Testis (tissue), 2 donors: ENCODE measurements at regions not wholly inside any gene's neighbourhood (a gene's known extent, or its start where the extent isn't known, plus 50 kb on each side); places are given as distances from the start of the nearest gene placed in this dataset.
"Not testable (repeated sequence)": the region's sequence is repeated elsewhere in the genome, so short reads cannot be mapped to it uniquely, and the experiment has no call there.

ENCODE experiments used
- CTCF ChIP-seq, 3 experiments: fragments of 450-650 bp in 2 of 3; fragments of 200-600 bp in 1 of 3; sonication (generic) in 1 of 3; IDR thresholded peaks; one replicate each; pipeline ENCODE4 v1.5.1; 2016 to 2019; ENCODE audit warnings: antibody characterized with exemption in 3 of 3, mild to moderate bottlenecking in 2 of 3, moderate library complexity in 1 of 3
- POLR2A ChIP-seq: fragments of 450-650 bp; IDR thresholded peaks from one replicate; pipeline ENCODE4 v1.6.1; 2017; ENCODE audit warnings: antibody characterized with exemption, mild to moderate bottlenecking, moderate library complexity

- TF ChIP-seq CTCF (IDR thresholded peaks at IDR 0.05); POLR2A: not testable (repeated sequence)
These were observed 2134.7 kb upstream of the DEFB115 start for GRCh38 chr20:29122784-29123183.
